ENCODE measurements at regions not wholly inside any gene's neighbourhood (a gene's known extent, or its start where the extent isn't known, plus 50 kb on each side); places are given as distances from the start of the nearest gene placed in this dataset.

DNA sequence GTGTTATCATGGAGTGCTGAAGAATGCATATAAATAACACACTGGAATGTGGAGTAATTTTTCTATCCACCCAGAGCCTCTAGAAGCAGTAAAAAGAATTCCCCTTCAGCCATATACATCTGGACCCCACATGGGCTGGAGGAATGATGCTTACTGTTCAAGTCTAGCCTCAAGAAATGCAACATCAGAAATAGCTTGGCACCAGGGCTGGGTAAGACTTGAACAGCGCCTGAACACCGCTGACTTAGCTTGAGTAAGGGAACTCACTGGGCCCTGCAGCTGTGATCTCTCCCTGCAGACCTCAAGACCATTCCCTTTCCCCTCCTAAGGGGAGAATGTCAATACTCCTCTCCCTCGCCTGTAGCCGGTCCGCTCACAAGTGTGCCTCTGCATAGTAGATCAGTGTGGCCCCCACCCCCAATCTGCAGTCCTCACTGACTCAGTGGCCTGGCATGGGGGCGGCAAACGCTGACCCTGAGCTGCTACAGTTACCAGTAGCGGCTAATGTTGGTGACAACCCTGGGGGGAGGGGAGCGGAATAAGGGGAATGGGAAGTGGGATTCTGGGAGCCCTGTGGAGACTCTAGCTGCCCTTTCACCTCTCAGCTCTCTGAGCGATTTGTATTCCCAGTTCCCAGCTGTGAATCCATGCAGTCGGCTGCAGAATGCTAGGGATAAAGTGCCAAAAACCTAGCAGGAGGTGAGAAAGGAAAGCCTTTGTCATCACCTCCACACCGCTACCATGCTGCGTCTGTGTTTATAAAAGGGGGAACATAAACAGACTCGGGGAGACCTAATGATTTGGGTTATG is 483.9 kb downstream of the DISC1 start:
- Mint-ChIP-seq H3K9me3 (no peaks in the 10 kb centered on the region), H3K4me3 (no peak overlapping the region), H3K36me3 (ENCODE audit: low read depth) (no peaks in the 10 kb centered on the region), H3K27me3 (peaks cover 18% of the 10 kb centered on the region), H3K4me1 (ENCODE audit: low read depth) (no peaks in the 10 kb centered on the region), H3K27ac (no peak overlapping the region)
- ATAC-seq (ENCODE audit: poor library complexity), result no peak
- H3K36me3 ChIP-seq (ENCODE audit: insufficient read depth, low read length), result no peaks in the 10 kb centered on the region
- intact Hi-C loops (cut with DNase I, micrococcal nuclease), result no loop called here
- no peak overlapping the region for H3K4me3 ChIP-seq (ENCODE audit: low read length)
- POLR2A ChIA-PET, result no interaction called here
- no peak for DNase-seq
- CTCF ChIA-PET, result no interaction called here
- peaks cover 0 to 5% of the 10 kb centered on the region in 2 experiments for H3K27me3 ChIP-seq (ENCODE audit: control insufficient read depth in 1 of 2, insufficient read depth in 2 of 2, low read length in 2 of 2)
- TF ChIP-seq, protein P1, sequence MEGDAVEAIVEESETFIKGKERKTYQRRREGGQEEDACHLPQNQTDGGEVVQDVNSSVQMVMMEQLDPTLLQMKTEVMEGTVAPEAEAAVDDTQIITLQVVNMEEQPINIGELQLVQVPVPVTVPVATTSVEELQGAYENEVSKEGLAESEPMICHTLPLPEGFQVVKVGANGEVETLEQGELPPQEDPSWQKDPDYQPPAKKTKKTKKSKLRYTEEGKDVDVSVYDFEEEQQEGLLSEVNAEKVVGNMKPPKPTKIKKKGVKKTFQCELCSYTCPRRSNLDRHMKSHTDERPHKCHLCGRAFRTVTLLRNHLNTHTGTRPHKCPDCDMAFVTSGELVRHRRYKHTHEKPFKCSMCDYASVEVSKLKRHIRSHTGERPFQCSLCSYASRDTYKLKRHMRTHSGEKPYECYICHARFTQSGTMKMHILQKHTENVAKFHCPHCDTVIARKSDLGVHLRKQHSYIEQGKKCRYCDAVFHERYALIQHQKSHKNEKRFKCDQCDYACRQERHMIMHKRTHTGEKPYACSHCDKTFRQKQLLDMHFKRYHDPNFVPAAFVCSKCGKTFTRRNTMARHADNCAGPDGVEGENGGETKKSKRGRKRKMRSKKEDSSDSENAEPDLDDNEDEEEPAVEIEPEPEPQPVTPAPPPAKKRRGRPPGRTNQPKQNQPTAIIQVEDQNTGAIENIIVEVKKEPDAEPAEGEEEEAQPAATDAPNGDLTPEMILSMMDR (IDR thresholded peaks at IDR 0.05), result no peak
- H3K4me1 ChIP-seq (ENCODE audit: insufficient read depth, low read length), result no peaks in the 10 kb centered on the region
- H3K27ac ChIP-seq (ENCODE audit: low read depth in 1 of 2, low read length in 2 of 2), result no peak overlapping the region
- H3K9me3 ChIP-seq (ENCODE audit: control insufficient read depth in 1 of 2, insufficient read depth in 1 of 2, low read length in 2 of 2), result no peaks in the 10 kb centered on the region

DNA sequence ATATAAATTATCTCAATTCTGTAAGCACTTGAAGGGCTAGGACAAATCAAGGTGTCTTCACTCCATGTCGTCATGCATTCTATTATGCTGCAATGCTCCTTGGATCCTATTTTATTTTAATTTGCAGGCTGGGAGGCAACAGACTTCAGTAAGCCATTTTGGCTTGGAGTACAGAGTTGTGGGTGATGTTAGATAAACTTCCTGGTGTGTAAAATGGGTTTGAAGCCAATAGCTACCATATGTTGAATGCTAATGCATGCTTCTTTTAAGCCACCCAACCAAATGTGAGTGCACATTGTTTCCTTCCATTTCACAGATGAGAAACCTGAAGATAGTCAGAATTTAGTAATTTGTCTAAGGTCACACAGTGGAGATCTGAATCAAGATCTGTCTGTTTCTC is 482.8 kb downstream of the DISC1 start:
- Mint-ChIP-seq H3K36me3 (ENCODE audit: low read depth) (no peaks in the 10 kb centered on the region), H3K4me3 (no peak overlapping the region), H3K27ac (no peak overlapping the region), H3K9me3 (no peaks in the 10 kb centered on the region), H3K4me1 (ENCODE audit: low read depth) (no peaks in the 10 kb centered on the region), H3K27me3 (peaks cover 18% of the 10 kb centered on the region)
- no peak for ATAC-seq (ENCODE audit: poor library complexity)
- intact Hi-C loops (cut with DNase I, micrococcal nuclease), result no loop called here
- H3K27me3 ChIP-seq (ENCODE audit: control insufficient read depth in 1 of 2, insufficient read depth in 2 of 2, low read length in 2 of 2), result peaks cover 0 to 5% of the 10 kb centered on the region in 2 experiments
- H3K4me3 ChIP-seq (ENCODE audit: low read length), result no peak overlapping the region
- H3K36me3 ChIP-seq (ENCODE audit: insufficient read depth, low read length), result no peaks in the 10 kb centered on the region
- no peaks in the 10 kb centered on the region for H3K9me3 ChIP-seq (ENCODE audit: control insufficient read depth in 1 of 2, insufficient read depth in 1 of 2, low read length in 2 of 2)
- H3K4me1 ChIP-seq (ENCODE audit: insufficient read depth, low read length), result no peaks in the 10 kb centered on the region
- POLR2A ChIA-PET, result no interaction called here
- H3K27ac ChIP-seq (ENCODE audit: low read depth in 1 of 2, low read length in 2 of 2), result no peak overlapping the region
- CTCF ChIA-PET, result no interaction called here
- no peak for DNase-seq
- TF ChIP-seq, protein P1 (IDR thresholded peaks at IDR 0.05), result no peak

GRCh38 chr1:232108598-232108997 is 482.0 kb downstream of the DISC1 start:
- peaks cover 0 to 5% of the 10 kb centered on the region in 2 experiments for H3K27me3 ChIP-seq (ENCODE audit: control insufficient read depth in 1 of 2, insufficient read depth in 2 of 2, low read length in 2 of 2)
- ChIA-PET CTCF (no interaction called here), POLR2A (interaction anchor here (0.6 kb wide), 1 partner anchor 66 kb away, joined by 3 read pairs; no protein-coding TSS in a partner anchor)
- TF ChIP-seq, protein P1 (IDR thresholded peaks at IDR 0.05), result no peak
- H3K36me3 Mint-ChIP-seq (ENCODE audit: low read depth), result no peaks in the 10 kb centered on the region
- no peaks in the 10 kb centered on the region for H3K9me3 ChIP-seq (ENCODE audit: control insufficient read depth in 1 of 2, insufficient read depth in 1 of 2, low read length in 2 of 2)
- no peaks in the 10 kb centered on the region for H3K36me3 ChIP-seq (ENCODE audit: insufficient read depth, low read length)
- no peaks in the 10 kb centered on the region for H3K4me1 ChIP-seq (ENCODE audit: insufficient read depth, low read length)
- no peaks in the 10 kb centered on the region for H3K9me3 Mint-ChIP-seq
- intact Hi-C loops (cut with DNase I, micrococcal nuclease), result no loop called here
- no peak overlapping the region for H3K27ac Mint-ChIP-seq
- no peak overlapping the region for H3K4me3 Mint-ChIP-seq
- H3K4me1 Mint-ChIP-seq (ENCODE audit: low read depth), result no peaks in the 10 kb centered on the region
- peaks cover 18% of the 10 kb centered on the region for H3K27me3 Mint-ChIP-seq
- H3K27ac ChIP-seq (ENCODE audit: low read depth in 1 of 2, low read length in 2 of 2), result no peak overlapping the region
- DNase-seq (no peak), ATAC-seq (ENCODE audit: poor library complexity) (no peak)
- H3K4me3 ChIP-seq (ENCODE audit: low read length), result no peak overlapping the region
